Glutamatergic neuron (in vitro differentiated cells): ENCODE measurements at regions not wholly inside any gene's neighbourhood (a gene's known extent, or its start where the extent isn't known, plus 50 kb on each side); places are given as distances from the start of the nearest gene placed in this dataset.

ENCODE experiments used
- DNase-seq: peaks from one replicate; pipeline ENCODE4 v3.0.0; 2022
- H3K27ac Mint-ChIP-seq: one replicate; pipeline ENCODE4 v1.8.0; 2020; ENCODE audit warnings: mild to moderate bottlenecking, mixed read lengths, inconsistent platforms; ENCODE audit not compliant: unreplicated experiment
- H3K27me3 Mint-ChIP-seq: one replicate; pipeline ENCODE4 v1.8.0; 2020; ENCODE audit warnings: mild to moderate bottlenecking, moderate library complexity, mixed read lengths, inconsistent platforms; ENCODE audit not compliant: unreplicated experiment
- H3K36me3 Mint-ChIP-seq: one replicate; pipeline ENCODE4 v1.8.0; 2020; ENCODE audit warnings: mild to moderate bottlenecking, mixed read lengths, inconsistent platforms; ENCODE audit not compliant: unreplicated experiment
- H3K4me1 Mint-ChIP-seq: one replicate; pipeline ENCODE4 v1.8.0; 2020; ENCODE audit warnings: mild to moderate bottlenecking, low read depth, mixed read lengths, inconsistent platforms; ENCODE audit not compliant: unreplicated experiment
- H3K4me3 Mint-ChIP-seq: one replicate; pipeline ENCODE4 v1.8.0; 2020; ENCODE audit warnings: mild to moderate bottlenecking, mixed read lengths, inconsistent platforms; ENCODE audit not compliant: unreplicated experiment
- H3K9me3 Mint-ChIP-seq: one replicate; pipeline ENCODE4 v1.8.0; 2020; ENCODE audit warnings: mild to moderate bottlenecking, moderate library complexity, mixed read lengths, inconsistent platforms; ENCODE audit not compliant: unreplicated experiment
- TF ChIP-seq, protein P1 (sequence below): fragments of 200-600 bp; sonication (generic); IDR thresholded peaks from one replicate; pipeline ENCODE4 v1.5.0; 2021; ENCODE audit not compliant: partially characterized antibody, unreplicated experiment

- Mint-ChIP-seq H3K4me3 (no peak overlapping the region), H3K9me3 (peaks cover 6% of the 10 kb centered on the region), H3K4me1 (peaks cover 3% of the 10 kb centered on the region), H3K27ac (no peak overlapping the region), H3K27me3 (peaks cover 2% of the 10 kb centered on the region), H3K36me3 (peaks cover 4% of the 10 kb centered on the region)
- TF ChIP-seq, protein P1, sequence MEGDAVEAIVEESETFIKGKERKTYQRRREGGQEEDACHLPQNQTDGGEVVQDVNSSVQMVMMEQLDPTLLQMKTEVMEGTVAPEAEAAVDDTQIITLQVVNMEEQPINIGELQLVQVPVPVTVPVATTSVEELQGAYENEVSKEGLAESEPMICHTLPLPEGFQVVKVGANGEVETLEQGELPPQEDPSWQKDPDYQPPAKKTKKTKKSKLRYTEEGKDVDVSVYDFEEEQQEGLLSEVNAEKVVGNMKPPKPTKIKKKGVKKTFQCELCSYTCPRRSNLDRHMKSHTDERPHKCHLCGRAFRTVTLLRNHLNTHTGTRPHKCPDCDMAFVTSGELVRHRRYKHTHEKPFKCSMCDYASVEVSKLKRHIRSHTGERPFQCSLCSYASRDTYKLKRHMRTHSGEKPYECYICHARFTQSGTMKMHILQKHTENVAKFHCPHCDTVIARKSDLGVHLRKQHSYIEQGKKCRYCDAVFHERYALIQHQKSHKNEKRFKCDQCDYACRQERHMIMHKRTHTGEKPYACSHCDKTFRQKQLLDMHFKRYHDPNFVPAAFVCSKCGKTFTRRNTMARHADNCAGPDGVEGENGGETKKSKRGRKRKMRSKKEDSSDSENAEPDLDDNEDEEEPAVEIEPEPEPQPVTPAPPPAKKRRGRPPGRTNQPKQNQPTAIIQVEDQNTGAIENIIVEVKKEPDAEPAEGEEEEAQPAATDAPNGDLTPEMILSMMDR, result no peak
- no peak for DNase-seq
These were observed 610.2 kb downstream of the UQCRFS1 start for GRCh38 chr19:28602675-28603298.

- Mint-ChIP-seq H3K4me1 (peaks cover 3% of the 10 kb centered on the region), H3K4me3 (no peak overlapping the region), H3K9me3 (peaks cover 6% of the 10 kb centered on the region), H3K27me3 (peaks cover 2% of the 10 kb centered on the region), H3K36me3 (peaks cover 4% of the 10 kb centered on the region), H3K27ac (no peak overlapping the region)
- no peak for DNase-seq
- TF ChIP-seq, protein P1, result no peak
These were observed 611.1 kb downstream of the UQCRFS1 start for GRCh38 chr19:28601723-28602440.

GRCh38 chr19:28598861-28599260 is 614.1 kb downstream of the UQCRFS1 start:
- H3K4me1 Mint-ChIP-seq, result peaks cover 3% of the 10 kb centered on the region
- no peaks in the 10 kb centered on the region for H3K9me3 Mint-ChIP-seq
- H3K27ac Mint-ChIP-seq, result no peak overlapping the region
- TF ChIP-seq, protein P1, result no peak
- H3K36me3 Mint-ChIP-seq, result peaks cover 5% of the 10 kb centered on the region
- no peak overlapping the region for H3K4me3 Mint-ChIP-seq
- peaks cover 4% of the 10 kb centered on the region for H3K27me3 Mint-ChIP-seq
- no peak for DNase-seq

DNA sequence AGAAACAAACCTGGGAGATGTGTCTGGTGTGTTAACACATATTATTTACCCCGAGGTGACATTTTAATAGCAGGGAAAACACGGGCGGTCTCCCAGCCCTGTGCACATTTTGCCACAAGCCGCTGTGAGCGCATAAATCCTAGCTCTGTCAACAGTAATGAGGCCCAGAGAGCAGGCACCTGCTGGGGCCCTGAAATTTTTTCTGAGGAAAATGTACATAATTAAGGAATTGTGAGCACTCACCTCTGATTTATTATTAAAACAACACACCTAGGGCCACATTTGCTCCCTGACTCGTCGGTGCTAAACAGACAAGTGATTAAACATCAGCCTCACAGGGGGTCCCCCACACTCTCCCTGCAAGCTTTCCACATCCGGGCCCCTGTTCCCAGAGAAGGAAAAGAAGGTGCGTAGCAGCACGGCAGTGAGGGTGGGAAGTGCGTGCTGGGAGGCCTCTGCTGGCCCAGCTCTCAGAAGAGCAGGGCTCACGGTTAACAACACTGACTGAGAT is 616.3 kb downstream of the UQCRFS1 start:
- peaks cover 5% of the 10 kb centered on the region for H3K36me3 Mint-ChIP-seq
- H3K4me3 Mint-ChIP-seq, result no peak overlapping the region
- TF ChIP-seq, protein P1, result no peak
- H3K9me3 Mint-ChIP-seq, result no peaks in the 10 kb centered on the region
- no peak for DNase-seq
- H3K27me3 Mint-ChIP-seq, result peaks cover 4% of the 10 kb centered on the region
- no peaks in the 10 kb centered on the region for H3K4me1 Mint-ChIP-seq
- H3K27ac Mint-ChIP-seq, result no peak overlapping the region
